Adrenal gland (tissue), 9 donors: ENCODE measurements at regions not wholly inside any gene's neighbourhood (a gene's known extent, or its start where the extent isn't known, plus 50 kb on each side); places are given as distances from the start of the nearest gene placed in this dataset.

Experiments
- DNase-seq, 7 donors: peaks; one replicate each; pipeline ENCODE4 v3.0.0-alpha.2; 2019 to 2020
- H3K27ac ChIP-seq, 5 donors: fragments of 200-600 bp; sonication (generic) in 4 of 5; 1 replicate in 3 of 5; 2 replicates in 2 of 5; pipeline versions ENCODE4 v1.5.1 to v1.8.0; 2016 to 2020; ENCODE audit warnings: mild to moderate bottlenecking in 1 of 5
- H3K27me3 ChIP-seq: fragments of 200-600 bp; 2 replicates; pipeline ENCODE4 v1.8.0; 2021
- H3K36me3 ChIP-seq, 2 donors: fragments of 200-600 bp; replicated peaks in 1 of 2; 1 replicate in 1 of 2; 2 replicates in 1 of 2; pipeline versions ENCODE4 v1.5.1 to v1.8.0; 2018 to 2022
- H3K4me1 ChIP-seq, 2 donors: fragments of 200-600 bp; replicated peaks in 1 of 2; 1 replicate in 1 of 2; 2 replicates in 1 of 2; pipeline versions ENCODE4 v1.5.1 to v1.8.0; 2018 to 2021
- H3K4me3 ChIP-seq, 4 donors: fragments of 200-600 bp; sonication (generic) in 3 of 4; one replicate each; pipeline ENCODE4 v1.5.1; 2016 to 2018
- H3K9me3 ChIP-seq, 3 donors: fragments of 200-600 bp; sonication (generic) in 1 of 3; replicated peaks in 1 of 3; 1 replicate in 2 of 3; 2 replicates in 1 of 3; pipeline versions ENCODE4 v1.5.1 to v1.8.0; 2016 to 2021
- CTCF ChIP-seq, 6 experiments: fragments of 450-650 bp in 4 of 6; fragments of 200-600 bp in 2 of 6; sonication (generic) in 1 of 6; IDR thresholded peaks; 1 replicate in 5 of 6; 2 replicates in 1 of 6; pipeline versions ENCODE4 v1.5.1 to v1.8.0; 2016 to 2021; ENCODE audit warnings: antibody characterized with exemption in 6 of 6, mild to moderate bottlenecking in 2 of 6, moderate library complexity in 1 of 6
- POLR2A ChIP-seq, 2 donors: fragments of 450-650 bp; IDR thresholded peaks; one replicate each; pipeline ENCODE4 v1.6.1; 2017; ENCODE audit warnings: antibody characterized with exemption in 2 of 2, mild to moderate bottlenecking in 2 of 2, moderate library complexity in 1 of 2
- WGBS, 4 donors: extraction: QIAGEN DNeasy Blood & Tissue Kit in 2 of 4; methylation state at CpG; one replicate each; pipeline versions ENCODE4 v1.1.5 to v1.1.7; 2013 to 2017; 5-methylcytosine and 5-hydroxymethylcytosine counted together
- intact Hi-C, 2 donors: fragments of 100-400 bp; cut with DNase I; formaldehyde crosslinking; loops; one replicate each; pipeline versions ENCODE4 v1.14.1 to v1.15.0; 2022 to 2023
- donor health status: healthy with polysubstance abuse.
- donor health status: Bipolar disorder and iron deficiency.
- donor health status: DM: yes; HTN: yes; CAD: no.
- donor health status: DM: no; HTN: no; CAD: no.
- donor health status: DM: no; HTN: no; CAD: no.

GRCh38 chr9:109901201-109901600 lies 121.2 kb downstream of the PALM2AKAP2 start:
- TF ChIP-seq POLR2A (IDR thresholded peaks at IDR 0.05) (no peak), CTCF (IDR thresholded peaks at IDR 0.05) (no peak)
- no peak overlapping the region for H3K4me3 ChIP-seq
- no peak for DNase-seq
- WGBS, 4 donors: 73 to 84% (median 80%) methylated on average over 3 of the region's 3 CpGs
- no peaks in the 10 kb centered on the region for H3K36me3 ChIP-seq
- no peak overlapping the region for H3K27ac ChIP-seq
- no peaks in the 10 kb centered on the region for H3K4me1 ChIP-seq
- H3K9me3 ChIP-seq: no peaks in the 10 kb centered on the region
- H3K27me3 ChIP-seq: no peaks in the 10 kb centered on the region
- intact Hi-C loops: loop anchor here (5.0 to 10.0 kb wide), 3 partner anchors 154 to 254 kb away; no protein-coding TSS in a partner anchor

GRCh38 chr9:109903515-109904138 lies 123.6 kb downstream of the PALM2AKAP2 start:
- Histone ChIP-seq H3K27me3 (no peaks in the 10 kb centered on the region), H3K27ac (no peak overlapping the region), H3K4me1 (no peaks in the 10 kb centered on the region), H3K4me3 (no peak overlapping the region), H3K9me3 (no peaks in the 10 kb centered on the region), H3K36me3 (no peaks in the 10 kb centered on the region)
- DNase-seq: peak; percentile 55 to 87 (median 65)
- intact Hi-C loops: loop anchor here (5.0 to 10.0 kb wide), 3 partner anchors 151 to 251 kb away; no protein-coding TSS in a partner anchor
- TF ChIP-seq POLR2A (IDR thresholded peaks at IDR 0.05) (no peak), CTCF (IDR thresholded peaks at IDR 0.05) (peak; percentile 57 to 97 (median 86))
- 2 to 5% (median 3%) methylated on average over 2 of the region's 2 CpGs for WGBS, 4 donors

GRCh38 chr9:109904666-109905065 lies 124.7 kb downstream of the PALM2AKAP2 start:
- no peak for DNase-seq
- intact Hi-C loops: loop anchor here (5.0 to 10.0 kb wide), 4 partner anchors 150 to 250 kb away; no protein-coding TSS in a partner anchor
- no peaks in the 10 kb centered on the region for H3K4me1 ChIP-seq
- no peaks in the 10 kb centered on the region for H3K36me3 ChIP-seq
- no peaks in the 10 kb centered on the region for H3K27me3 ChIP-seq
- no peaks in the 10 kb centered on the region for H3K9me3 ChIP-seq
- no peak for TF ChIP-seq POLR2A (IDR thresholded peaks at IDR 0.05)
- TF ChIP-seq CTCF (IDR thresholded peaks at IDR 0.05): no peak
- no peak overlapping the region for H3K27ac ChIP-seq
- 67 to 74% (median 71%) methylated on average over 5 of the region's 5 CpGs for WGBS, 4 donors
- no peak overlapping the region for H3K4me3 ChIP-seq

- DNase-seq: no peak
- intact Hi-C loops: loop anchor here (5.0 to 10.0 kb wide), 3 partner anchors 149 to 249 kb away; no protein-coding TSS in a partner anchor
- no peaks in the 10 kb centered on the region for H3K36me3 ChIP-seq
Measured at GRCh38 chr9:109905472-109905871, 125.5 kb downstream of the PALM2AKAP2 start.

More at GRCh38 chr9:109905472-109905871, 125.5 kb downstream of the PALM2AKAP2 start:
- 80 to 88% (median 87%) methylated on average over 9 of the region's 9 CpGs for WGBS, 4 donors
- H3K4me3 ChIP-seq: no peak overlapping the region
- H3K4me1 ChIP-seq: peaks cover 0 to 2% of the 10 kb centered on the region in 2 donors
- H3K9me3 ChIP-seq: no peaks in the 10 kb centered on the region
- TF ChIP-seq POLR2A (IDR thresholded peaks at IDR 0.05) (no peak), CTCF (IDR thresholded peaks at IDR 0.05) (no peak)
- H3K27me3 ChIP-seq: no peaks in the 10 kb centered on the region
- H3K27ac ChIP-seq: no peak overlapping the region
